ENCODE measurements at regions not wholly inside any gene's neighbourhood (a gene's known extent, or its start where the extent isn't known, plus 50 kb on each side); places are given as distances from the start of the nearest gene placed in this dataset.

- H3K36me3 ChIP-seq = no peaks in the 10 kb centered on the region
- H3K9me3 ChIP-seq = peaks cover 0 to 21% (median 0%) of the 10 kb centered on the region in 11 donors
- ATAC-seq (no peak), DNase-seq (no peak)
- H3K4me3 ChIP-seq = no peak overlapping the region
- peaks cover 0 to 4% (median 0%) of the 10 kb centered on the region in 9 donors for H3K4me1 ChIP-seq
- no peak overlapping the region for H3K27ac ChIP-seq
- WGBS, 2 donors = 71 to 86% methylated on average over 3 of the region's 3 CpGs
- TF ChIP-seq, protein P1, sequence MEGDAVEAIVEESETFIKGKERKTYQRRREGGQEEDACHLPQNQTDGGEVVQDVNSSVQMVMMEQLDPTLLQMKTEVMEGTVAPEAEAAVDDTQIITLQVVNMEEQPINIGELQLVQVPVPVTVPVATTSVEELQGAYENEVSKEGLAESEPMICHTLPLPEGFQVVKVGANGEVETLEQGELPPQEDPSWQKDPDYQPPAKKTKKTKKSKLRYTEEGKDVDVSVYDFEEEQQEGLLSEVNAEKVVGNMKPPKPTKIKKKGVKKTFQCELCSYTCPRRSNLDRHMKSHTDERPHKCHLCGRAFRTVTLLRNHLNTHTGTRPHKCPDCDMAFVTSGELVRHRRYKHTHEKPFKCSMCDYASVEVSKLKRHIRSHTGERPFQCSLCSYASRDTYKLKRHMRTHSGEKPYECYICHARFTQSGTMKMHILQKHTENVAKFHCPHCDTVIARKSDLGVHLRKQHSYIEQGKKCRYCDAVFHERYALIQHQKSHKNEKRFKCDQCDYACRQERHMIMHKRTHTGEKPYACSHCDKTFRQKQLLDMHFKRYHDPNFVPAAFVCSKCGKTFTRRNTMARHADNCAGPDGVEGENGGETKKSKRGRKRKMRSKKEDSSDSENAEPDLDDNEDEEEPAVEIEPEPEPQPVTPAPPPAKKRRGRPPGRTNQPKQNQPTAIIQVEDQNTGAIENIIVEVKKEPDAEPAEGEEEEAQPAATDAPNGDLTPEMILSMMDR (IDR thresholded peaks at IDR 0.05) = no peak
- H3K27me3 ChIP-seq = no peaks in the 10 kb centered on the region
- intact Hi-C loops (cut with DNase I) = no loop called here
These were observed 872.7 kb upstream of the ADAMTS5 start for GRCh38 chr21:27839512-27840115.

GRCh38 chr21:27838573-27838972, 871.7 kb upstream of the ADAMTS5 start:
- TF ChIP-seq, protein P1 (IDR thresholded peaks at IDR 0.05) = no peak
- WGBS, 2 donors = 72 to 83% methylated on average over 1 of the region's 1 CpG
- no peaks in the 10 kb centered on the region for H3K27me3 ChIP-seq
- peak overlapping the region in 3 of 10 donors; percentile 14 to 41 (median 25) for H3K27ac ChIP-seq
- H3K4me1 ChIP-seq = peaks cover 0 to 4% (median 0%) of the 10 kb centered on the region in 9 donors
- peaks cover 0 to 18% (median 0%) of the 10 kb centered on the region in 11 donors for H3K9me3 ChIP-seq
- no peak overlapping the region for H3K4me3 ChIP-seq
- intact Hi-C loops (cut with DNase I) = loop anchor here in 1 of 10 donors (1.0 kb wide), 1 partner anchor 20 kb away; no protein-coding TSS in a partner anchor
- H3K36me3 ChIP-seq = no peaks in the 10 kb centered on the region
- no peak for DNase-seq
- peak in 1 of 8 donors; percentile 41 for ATAC-seq

DNA sequence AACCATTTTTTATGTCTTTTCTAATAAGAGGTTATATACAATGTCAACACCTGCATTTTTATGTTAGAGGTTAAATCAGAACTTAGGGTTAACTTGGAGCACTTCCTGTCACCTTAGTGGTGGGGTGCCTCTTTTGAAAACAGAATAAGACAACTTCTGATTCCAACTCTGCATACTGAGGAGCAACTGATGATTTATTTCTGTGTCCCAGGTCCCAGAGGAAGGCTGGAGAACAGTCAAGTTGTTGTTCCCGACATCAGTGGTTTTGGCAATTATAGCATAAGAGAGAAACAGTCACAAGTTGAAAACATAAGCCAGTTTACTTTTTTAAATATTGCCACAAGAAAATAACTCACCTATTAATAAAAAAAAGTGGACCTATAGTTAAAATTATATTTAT, 871.0 kb upstream of the ADAMTS5 start:
- peak in 1 of 2 donors; percentile 19 for DNase-seq
- Histone ChIP-seq H3K27ac (peak overlapping the region in 2 of 10 donors; percentile 14 to 25), H3K4me3 (no peak overlapping the region), H3K27me3 (no peaks in the 10 kb centered on the region), H3K9me3 (peaks cover 0 to 16% (median 0%) of the 10 kb centered on the region in 11 donors), H3K4me1 (peaks cover 0 to 4% (median 0%) of the 10 kb centered on the region in 9 donors), H3K36me3 (no peaks in the 10 kb centered on the region)
- intact Hi-C loops (cut with DNase I) = loop anchor here in 1 of 10 donors (1.0 kb wide), 1 partner anchor 20 kb away; no protein-coding TSS in a partner anchor
- TF ChIP-seq, protein P1 (IDR thresholded peaks at IDR 0.05) = no peak
- peak in 3 of 8 donors; percentile 33 to 71 (median 67) for ATAC-seq
- 22 to 23% methylated on average over 1 of the region's 1 CpG for WGBS, 2 donors

DNA sequence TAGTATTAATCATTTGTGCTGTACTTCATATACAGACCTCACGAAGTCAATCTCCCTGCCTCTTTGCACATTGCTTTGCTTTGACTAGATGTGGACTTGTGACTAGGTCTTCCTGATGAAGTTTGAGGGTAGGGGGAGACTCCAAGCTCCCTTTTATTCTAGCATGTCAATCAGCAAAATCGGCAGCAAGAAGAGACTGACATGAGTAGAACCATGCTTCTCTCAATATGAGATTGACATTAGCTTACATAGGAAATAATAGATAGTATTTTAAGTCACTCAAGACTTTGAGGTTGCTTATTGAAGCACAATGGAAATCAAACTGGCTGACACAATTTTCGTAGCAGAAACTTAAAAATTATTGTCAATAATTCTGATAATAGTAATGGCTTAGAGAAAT, 866.4 kb upstream of the ADAMTS5 start:
- Histone ChIP-seq H3K36me3 (no peaks in the 10 kb centered on the region), H3K27me3 (no peaks in the 10 kb centered on the region), H3K9me3 (peaks cover 0 to 14% (median 0%) of the 10 kb centered on the region in 11 donors), H3K27ac (no peak overlapping the region), H3K4me3 (no peak overlapping the region), H3K4me1 (peaks cover 0 to 4% (median 0%) of the 10 kb centered on the region in 9 donors)
- intact Hi-C loops (cut with DNase I) = no loop called here
- no peak for DNase-seq
- 53 to 65% methylated on average over 3 of the region's 3 CpGs for WGBS, 2 donors
- TF ChIP-seq, protein P1 (IDR thresholded peaks at IDR 0.05) = no peak
- no peak for ATAC-seq

All from heart right ventricle (tissue), 16 donors.